HEK293 (cell line): ENCODE measurements at regions not wholly inside any gene's neighbourhood (a gene's known extent, or its start where the extent isn't known, plus 50 kb on each side); places are given as distances from the start of the nearest gene placed in this dataset.

Source experiments
- BCL11A ChIP-seq: fragments of 450-650 bp; formaldehyde crosslinking; IDR thresholded peaks from 2 replicates; pipeline ENCODE4 v1.5.1; 2016; ENCODE audit warnings: low read depth, missing biosample characterization, missing genetic modification characterization
- BCL11B ChIP-seq: fragments of 450-650 bp; formaldehyde crosslinking; IDR thresholded peaks from 2 replicates; pipeline ENCODE4 v1.5.1; 2016; ENCODE audit warnings: low read depth, missing biosample characterization, missing genetic modification characterization
- GLI2 ChIP-seq: fragments of 450-650 bp; formaldehyde crosslinking; IDR thresholded peaks from 2 replicates; pipeline ENCODE4; 2017; ENCODE audit warnings: missing biosample characterization, missing genetic modification characterization, low read depth, borderline replicate concordance
- KLF7 ChIP-seq: fragments of 450-650 bp; formaldehyde crosslinking; IDR thresholded peaks from 2 replicates; pipeline ENCODE4 v1.5.1; 2016; ENCODE audit warnings: missing biosample characterization, missing genetic modification characterization, borderline replicate concordance
- SP2 ChIP-seq: fragments of 450-650 bp; formaldehyde crosslinking; IDR thresholded peaks from 2 replicates; pipeline ENCODE4 v1.5.1; 2016; ENCODE audit warnings: missing biosample characterization, missing genetic modification characterization
- TCF7L2 ChIP-seq: IDR thresholded peaks from 2 replicates; pipeline ENCODE4 v1.6.1; 2011; ENCODE audit warnings: low read depth, mild to moderate bottlenecking, inconsistent platforms, low read length, moderate library complexity, borderline replicate concordance
- WT1 ChIP-seq: fragments of 450-650 bp; formaldehyde crosslinking; IDR thresholded peaks from 2 replicates; pipeline ENCODE4 v1.5.1; 2016; ENCODE audit warnings: missing biosample characterization, missing genetic modification characterization
- ZNF10 ChIP-seq: fragments of 450-650 bp; formaldehyde crosslinking; IDR thresholded peaks from 2 replicates; pipeline ENCODE4 v1.5.1; 2017; ENCODE audit warnings: missing biosample characterization, missing genetic modification characterization
- ZNF155 ChIP-seq: fragments of 450-650 bp; formaldehyde crosslinking; IDR thresholded peaks from 2 replicates; pipeline ENCODE4 v1.5.1; 2016; ENCODE audit warnings: missing biosample characterization, missing genetic modification characterization
- ZNF221 ChIP-seq: fragments of 450-650 bp; formaldehyde crosslinking; IDR thresholded peaks from 2 replicates; pipeline ENCODE4 v1.5.1; 2017; ENCODE audit warnings: missing biosample characterization, missing genetic modification characterization, borderline replicate concordance
- ZNF223 ChIP-seq: fragments of 450-650 bp; formaldehyde crosslinking; IDR thresholded peaks from 2 replicates; pipeline ENCODE4 v1.5.1; 2016; ENCODE audit warnings: missing biosample characterization, missing genetic modification characterization
- ZNF266 ChIP-seq: fragments of 450-650 bp; formaldehyde crosslinking; IDR thresholded peaks from 2 replicates; pipeline ENCODE4 v1.5.1; 2016; ENCODE audit warnings: missing biosample characterization, missing genetic modification characterization, low read depth
- ZNF311 ChIP-seq: fragments of 450-650 bp; formaldehyde crosslinking; IDR thresholded peaks from 2 replicates; pipeline ENCODE4 v1.5.1; 2017; ENCODE audit warnings: missing biosample characterization, missing genetic modification characterization, borderline replicate concordance
- ZNF391 ChIP-seq: fragments of 450-650 bp; formaldehyde crosslinking; IDR thresholded peaks from 2 replicates; pipeline ENCODE4 v1.5.1; 2016; ENCODE audit warnings: low read depth, missing biosample characterization, missing genetic modification characterization, borderline replicate concordance
- ZNF510 ChIP-seq: fragments of 450-650 bp; formaldehyde crosslinking; IDR thresholded peaks from 2 replicates; pipeline ENCODE4 v1.5.1; 2018; ENCODE audit warnings: mild to moderate bottlenecking, missing genetic modification characterization, missing biosample characterization; ENCODE audit not compliant: insufficient replicate concordance
- ZNF521 ChIP-seq: fragments of 450-650 bp; formaldehyde crosslinking; IDR thresholded peaks from 2 replicates; pipeline ENCODE4 v1.5.1; 2017; ENCODE audit warnings: missing biosample characterization, mild to moderate bottlenecking, missing genetic modification characterization
- ZNF629 ChIP-seq: fragments of 450-650 bp; formaldehyde crosslinking; IDR thresholded peaks from 2 replicates; pipeline ENCODE4 v1.5.1; 2017; ENCODE audit warnings: missing biosample characterization, missing genetic modification characterization
- ZNF654 ChIP-seq: fragments of 450-650 bp; formaldehyde crosslinking; IDR thresholded peaks from 2 replicates; pipeline ENCODE4 v1.5.1; 2016; ENCODE audit warnings: low read depth, missing biosample characterization, missing genetic modification characterization
- ZNF777 ChIP-seq: fragments of 450-650 bp; formaldehyde crosslinking; IDR thresholded peaks from 2 replicates; pipeline ENCODE4 v1.5.1; 2017; ENCODE audit warnings: missing biosample characterization, missing genetic modification characterization, borderline replicate concordance
- ZSCAN30 ChIP-seq: fragments of 450-650 bp; IDR thresholded peaks from 2 replicates; pipeline ENCODE4 v1.5.1; 2018; ENCODE audit warnings: missing biosample characterization, mild to moderate bottlenecking, missing genetic modification characterization, moderate library complexity
- TF ChIP-seq, protein P1 (sequence below): fragments of 450-650 bp; IDR thresholded peaks from 2 replicates; pipeline ENCODE4 v1.5.1; 2018; ENCODE audit warnings: missing biosample characterization, missing genetic modification characterization
- TF ChIP-seq, protein P2 (sequence below): fragments of 450-650 bp; formaldehyde crosslinking; IDR thresholded peaks from 2 replicates; pipeline ENCODE4 v1.5.1; 2017; ENCODE audit warnings: missing biosample characterization, missing genetic modification characterization
- TF ChIP-seq, protein P3 (sequence below): fragments of 450-650 bp; formaldehyde crosslinking; IDR thresholded peaks from 2 replicates; pipeline ENCODE4 v1.5.1; 2016; ENCODE audit warnings: missing biosample characterization, missing genetic modification characterization
- TF ChIP-seq, protein P4 (sequence below): fragments of 450-650 bp; formaldehyde crosslinking; IDR thresholded peaks from 2 replicates; pipeline ENCODE4 v1.5.1; 2016; ENCODE audit warnings: missing biosample characterization, missing genetic modification characterization
- TF ChIP-seq, protein P5 (sequence below): fragments of 450-650 bp; formaldehyde crosslinking; IDR thresholded peaks from 2 replicates; pipeline ENCODE4 v1.5.1; 2017; ENCODE audit warnings: missing biosample characterization, mild to moderate bottlenecking, missing genetic modification characterization, moderate library complexity
- TF ChIP-seq, protein P6 (sequence below): fragments of 450-650 bp; formaldehyde crosslinking; IDR thresholded peaks from 2 replicates; pipeline ENCODE4 v1.5.1; 2016; ENCODE audit warnings: missing biosample characterization, missing genetic modification characterization, low read depth
- TF ChIP-seq, protein P7 (sequence below): fragments of 450-650 bp; formaldehyde crosslinking; IDR thresholded peaks from 2 replicates; pipeline ENCODE4 v1.5.1; 2016; ENCODE audit warnings: missing biosample characterization, missing genetic modification characterization

DNA sequence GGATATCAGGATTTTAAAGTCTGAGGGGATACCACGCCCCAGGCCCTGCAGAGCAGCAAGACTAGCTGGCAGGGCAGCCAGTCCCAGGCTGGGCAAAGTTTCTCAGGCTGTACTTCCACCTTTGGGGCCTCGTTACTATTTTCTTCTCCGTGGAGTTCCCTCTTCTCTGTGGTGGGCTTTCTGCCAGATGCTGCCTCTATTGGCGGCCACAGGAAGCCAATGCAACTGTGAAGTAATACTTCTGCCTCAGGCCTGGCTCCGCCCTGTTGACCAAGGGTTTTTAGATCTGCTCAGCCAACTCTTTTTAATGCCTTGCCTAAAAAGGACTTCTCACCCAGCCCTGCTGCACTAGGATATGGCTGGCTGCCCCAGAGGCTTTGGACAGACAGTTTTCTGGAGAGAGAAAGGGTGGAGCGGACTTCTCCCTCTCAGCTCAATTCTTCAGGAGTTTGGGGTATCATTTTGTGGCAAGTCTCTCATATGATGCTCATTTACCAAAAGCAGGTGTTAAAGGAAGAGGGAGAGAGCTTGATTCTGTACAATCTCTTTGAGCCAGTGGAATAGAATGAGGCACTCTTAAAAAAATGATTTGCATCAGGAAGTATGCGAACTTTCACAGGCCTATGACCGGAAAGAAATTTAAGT lies 67.4 kb downstream of the HHEX start (continued):
- TF ChIP-seq, protein P1, sequence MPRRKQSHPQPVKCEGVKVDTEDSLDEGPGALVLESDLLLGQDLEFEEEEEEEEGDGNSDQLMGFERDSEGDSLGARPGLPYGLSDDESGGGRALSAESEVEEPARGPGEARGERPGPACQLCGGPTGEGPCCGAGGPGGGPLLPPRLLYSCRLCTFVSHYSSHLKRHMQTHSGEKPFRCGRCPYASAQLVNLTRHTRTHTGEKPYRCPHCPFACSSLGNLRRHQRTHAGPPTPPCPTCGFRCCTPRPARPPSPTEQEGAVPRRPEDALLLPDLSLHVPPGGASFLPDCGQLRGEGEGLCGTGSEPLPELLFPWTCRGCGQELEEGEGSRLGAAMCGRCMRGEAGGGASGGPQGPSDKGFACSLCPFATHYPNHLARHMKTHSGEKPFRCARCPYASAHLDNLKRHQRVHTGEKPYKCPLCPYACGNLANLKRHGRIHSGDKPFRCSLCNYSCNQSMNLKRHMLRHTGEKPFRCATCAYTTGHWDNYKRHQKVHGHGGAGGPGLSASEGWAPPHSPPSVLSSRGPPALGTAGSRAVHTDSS (tag by site-specific recombination) = no peak
- no peak for TF ChIP-seq ZNF311
- no peak for TF ChIP-seq GLI2
- no peak for TF ChIP-seq ZNF777 (tag by site-specific recombination)
- no peak for TF ChIP-seq ZNF10 (tag by site-specific recombination)
- no peak for TF ChIP-seq WT1
- no peak; the same call in 1 of the 2 replicates for TF ChIP-seq ZNF629 (tag by site-specific recombination)
- TF ChIP-seq, protein P2, sequence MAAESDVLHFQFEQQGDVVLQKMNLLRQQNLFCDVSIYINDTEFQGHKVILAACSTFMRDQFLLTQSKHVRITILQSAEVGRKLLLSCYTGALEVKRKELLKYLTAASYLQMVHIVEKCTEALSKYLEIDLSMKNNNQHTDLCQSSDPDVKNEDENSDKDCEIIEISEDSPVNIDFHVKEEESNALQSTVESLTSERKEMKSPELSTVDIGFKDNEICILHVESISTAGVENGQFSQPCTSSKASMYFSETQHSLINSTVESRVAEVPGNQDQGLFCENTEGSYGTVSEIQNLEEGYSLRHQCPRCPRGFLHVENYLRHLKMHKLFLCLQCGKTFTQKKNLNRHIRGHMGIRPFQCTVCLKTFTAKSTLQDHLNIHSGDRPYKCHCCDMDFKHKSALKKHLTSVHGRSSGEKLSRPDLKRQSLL = no peak
- TF ChIP-seq, protein P3, sequence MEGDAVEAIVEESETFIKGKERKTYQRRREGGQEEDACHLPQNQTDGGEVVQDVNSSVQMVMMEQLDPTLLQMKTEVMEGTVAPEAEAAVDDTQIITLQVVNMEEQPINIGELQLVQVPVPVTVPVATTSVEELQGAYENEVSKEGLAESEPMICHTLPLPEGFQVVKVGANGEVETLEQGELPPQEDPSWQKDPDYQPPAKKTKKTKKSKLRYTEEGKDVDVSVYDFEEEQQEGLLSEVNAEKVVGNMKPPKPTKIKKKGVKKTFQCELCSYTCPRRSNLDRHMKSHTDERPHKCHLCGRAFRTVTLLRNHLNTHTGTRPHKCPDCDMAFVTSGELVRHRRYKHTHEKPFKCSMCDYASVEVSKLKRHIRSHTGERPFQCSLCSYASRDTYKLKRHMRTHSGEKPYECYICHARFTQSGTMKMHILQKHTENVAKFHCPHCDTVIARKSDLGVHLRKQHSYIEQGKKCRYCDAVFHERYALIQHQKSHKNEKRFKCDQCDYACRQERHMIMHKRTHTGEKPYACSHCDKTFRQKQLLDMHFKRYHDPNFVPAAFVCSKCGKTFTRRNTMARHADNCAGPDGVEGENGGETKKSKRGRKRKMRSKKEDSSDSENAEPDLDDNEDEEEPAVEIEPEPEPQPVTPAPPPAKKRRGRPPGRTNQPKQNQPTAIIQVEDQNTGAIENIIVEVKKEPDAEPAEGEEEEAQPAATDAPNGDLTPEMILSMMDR (tag by site-specific recombination) = peak; percentile 44; the same call in 1 of the 2 replicates
- no peak for TF ChIP-seq ZNF223 (tag by site-specific recombination)
- no peak for TF ChIP-seq ZNF391 (tag by site-specific recombination)
- no peak for TF ChIP-seq SP2 (tag by site-specific recombination)
- TF ChIP-seq BCL11B (tag by site-specific recombination) = no peak
- TF ChIP-seq ZNF510 = no peak
- TF ChIP-seq, protein P4, sequence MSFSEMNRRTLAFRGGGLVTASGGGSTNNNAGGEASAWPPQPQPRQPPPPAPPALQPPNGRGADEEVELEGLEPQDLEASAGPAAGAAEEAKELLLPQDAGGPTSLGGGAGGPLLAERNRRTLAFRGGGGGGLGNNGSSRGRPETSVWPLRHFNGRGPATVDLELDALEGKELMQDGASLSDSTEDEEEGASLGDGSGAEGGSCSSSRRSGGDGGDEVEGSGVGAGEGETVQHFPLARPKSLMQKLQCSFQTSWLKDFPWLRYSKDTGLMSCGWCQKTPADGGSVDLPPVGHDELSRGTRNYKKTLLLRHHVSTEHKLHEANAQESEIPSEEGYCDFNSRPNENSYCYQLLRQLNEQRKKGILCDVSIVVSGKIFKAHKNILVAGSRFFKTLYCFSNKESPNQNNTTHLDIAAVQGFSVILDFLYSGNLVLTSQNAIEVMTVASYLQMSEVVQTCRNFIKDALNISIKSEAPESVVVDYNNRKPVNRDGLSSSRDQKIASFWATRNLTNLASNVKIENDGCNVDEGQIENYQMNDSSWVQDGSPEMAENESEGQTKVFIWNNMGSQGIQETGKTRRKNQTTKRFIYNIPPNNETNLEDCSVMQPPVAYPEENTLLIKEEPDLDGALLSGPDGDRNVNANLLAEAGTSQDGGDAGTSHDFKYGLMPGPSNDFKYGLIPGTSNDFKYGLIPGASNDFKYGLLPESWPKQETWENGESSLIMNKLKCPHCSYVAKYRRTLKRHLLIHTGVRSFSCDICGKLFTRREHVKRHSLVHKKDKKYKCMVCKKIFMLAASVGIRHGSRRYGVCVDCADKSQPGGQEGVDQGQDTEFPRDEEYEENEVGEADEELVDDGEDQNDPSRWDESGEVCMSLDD = no peak
- TF ChIP-seq, protein P5, sequence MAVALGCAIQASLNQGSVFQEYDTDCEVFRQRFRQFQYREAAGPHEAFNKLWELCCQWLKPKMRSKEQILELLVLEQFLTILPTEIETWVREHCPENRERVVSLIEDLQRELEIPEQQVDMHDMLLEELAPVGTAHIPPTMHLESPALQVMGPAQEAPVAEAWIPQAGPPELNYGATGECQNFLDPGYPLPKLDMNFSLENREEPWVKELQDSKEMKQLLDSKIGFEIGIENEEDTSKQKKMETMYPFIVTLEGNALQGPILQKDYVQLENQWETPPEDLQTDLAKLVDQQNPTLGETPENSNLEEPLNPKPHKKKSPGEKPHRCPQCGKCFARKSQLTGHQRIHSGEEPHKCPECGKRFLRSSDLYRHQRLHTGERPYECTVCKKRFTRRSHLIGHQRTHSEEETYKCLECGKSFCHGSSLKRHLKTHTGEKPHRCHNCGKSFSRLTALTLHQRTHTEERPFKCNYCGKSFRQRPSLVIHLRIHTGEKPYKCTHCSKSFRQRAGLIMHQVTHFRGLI (tag by site-specific recombination) = no peak
- no peak for TF ChIP-seq ZNF221 (tag by site-specific recombination)
- TF ChIP-seq, protein P6, sequence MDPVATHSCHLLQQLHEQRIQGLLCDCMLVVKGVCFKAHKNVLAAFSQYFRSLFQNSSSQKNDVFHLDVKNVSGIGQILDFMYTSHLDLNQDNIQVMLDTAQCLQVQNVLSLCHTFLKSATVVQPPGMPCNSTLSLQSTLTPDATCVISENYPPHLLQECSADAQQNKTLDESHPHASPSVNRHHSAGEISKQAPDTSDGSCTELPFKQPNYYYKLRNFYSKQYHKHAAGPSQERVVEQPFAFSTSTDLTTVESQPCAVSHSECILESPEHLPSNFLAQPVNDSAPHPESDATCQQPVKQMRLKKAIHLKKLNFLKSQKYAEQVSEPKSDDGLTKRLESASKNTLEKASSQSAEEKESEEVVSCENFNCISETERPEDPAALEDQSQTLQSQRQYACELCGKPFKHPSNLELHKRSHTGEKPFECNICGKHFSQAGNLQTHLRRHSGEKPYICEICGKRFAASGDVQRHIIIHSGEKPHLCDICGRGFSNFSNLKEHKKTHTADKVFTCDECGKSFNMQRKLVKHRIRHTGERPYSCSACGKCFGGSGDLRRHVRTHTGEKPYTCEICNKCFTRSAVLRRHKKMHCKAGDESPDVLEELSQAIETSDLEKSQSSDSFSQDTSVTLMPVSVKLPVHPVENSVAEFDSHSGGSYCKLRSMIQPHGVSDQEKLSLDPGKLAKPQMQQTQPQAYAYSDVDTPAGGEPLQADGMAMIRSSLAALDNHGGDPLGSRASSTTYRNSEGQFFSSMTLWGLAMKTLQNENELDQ (tag by site-specific recombination) = no peak
- TF ChIP-seq ZNF266 (tag by site-specific recombination) = no peak
- no peak for TF ChIP-seq ZNF521 (tag by site-specific recombination)
- no peak for TF ChIP-seq KLF7 (tag by site-specific recombination)
- 0 out of 2 replicates have a peak, but pooled peaks have one; percentile 32 for TF ChIP-seq ZSCAN30
- no peak for TF ChIP-seq BCL11A (tag by site-specific recombination)
- TF ChIP-seq, protein P7, sequence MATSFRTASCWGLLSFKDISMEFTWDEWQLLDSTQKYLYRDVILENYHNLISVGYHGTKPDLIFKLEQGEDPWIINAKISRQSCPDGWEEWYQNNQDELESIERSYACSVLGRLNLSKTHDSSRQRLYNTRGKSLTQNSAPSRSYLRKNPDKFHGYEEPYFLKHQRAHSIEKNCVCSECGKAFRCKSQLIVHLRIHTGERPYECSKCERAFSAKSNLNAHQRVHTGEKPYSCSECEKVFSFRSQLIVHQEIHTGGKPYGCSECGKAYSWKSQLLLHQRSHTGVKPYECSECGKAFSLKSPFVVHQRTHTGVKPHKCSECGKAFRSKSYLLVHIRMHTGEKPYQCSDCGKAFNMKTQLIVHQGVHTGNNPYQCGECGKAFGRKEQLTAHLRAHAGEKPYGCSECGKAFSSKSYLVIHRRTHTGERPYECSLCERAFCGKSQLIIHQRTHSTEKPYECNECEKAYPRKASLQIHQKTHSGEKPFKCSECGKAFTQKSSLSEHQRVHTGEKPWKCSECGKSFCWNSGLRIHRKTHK = no peak
- no peak for TF ChIP-seq ZNF155 (tag by site-specific recombination)
- TF ChIP-seq TCF7L2 = no peak
- no peak for TF ChIP-seq ZNF654 (tag by site-specific recombination)
